ENCODE measurements at regions not wholly inside any gene's neighbourhood (a gene's known extent, or its start where the extent isn't known, plus 50 kb on each side); places are given as distances from the start of the nearest gene placed in this dataset.

DNA sequence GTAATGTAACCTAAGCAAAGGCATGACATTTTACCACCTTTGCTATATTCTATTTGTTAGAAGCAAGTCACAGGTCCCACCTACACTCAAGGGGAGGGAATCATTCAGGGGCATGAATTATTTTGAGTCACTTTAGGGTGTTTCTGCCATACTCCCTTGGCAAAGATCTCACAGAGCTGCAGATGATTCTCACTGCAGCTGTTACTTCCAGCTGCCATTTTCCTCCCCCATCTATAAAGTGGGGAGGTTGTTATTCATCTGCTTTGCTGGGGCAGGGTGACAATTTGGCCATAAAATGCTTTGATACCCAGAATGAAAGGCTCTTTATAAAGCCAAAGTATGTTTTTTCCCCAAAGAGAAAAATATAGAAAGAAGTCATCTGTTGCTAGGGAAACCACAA, 136.5 kb upstream of the SMIM31 start (continued):
- no peak for TF ChIP-seq REST (IDR thresholded peaks at IDR 0.05)
- TF ChIP-seq HNF4G (IDR thresholded peaks at IDR 0.05) = no peak

DNA sequence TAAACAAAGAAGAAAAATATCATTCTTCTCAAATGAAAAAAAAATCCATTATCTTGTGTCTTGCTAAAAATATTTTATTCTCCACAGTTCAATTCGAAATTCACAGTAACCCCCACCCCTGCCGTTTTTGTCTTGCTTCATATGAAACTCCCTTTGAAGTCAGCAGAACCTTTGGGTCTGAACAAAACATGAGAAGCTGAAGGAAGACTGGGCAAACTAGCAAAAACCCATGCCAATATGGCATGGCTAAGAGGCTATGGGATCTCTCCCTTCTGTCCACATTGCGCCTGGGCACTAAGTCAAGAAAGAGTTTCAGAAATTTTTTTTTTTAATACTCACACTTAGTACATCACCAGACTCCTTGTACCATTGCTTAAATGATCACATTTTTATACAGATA, 136.0 kb upstream of the SMIM31 start:
- H3K4me1 ChIP-seq (ENCODE audit: control insufficient read depth in 4 of 4, insufficient read depth in 4 of 4, low read length in 3 of 4) = no peaks in the 10 kb centered on the region
- TF ChIP-seq FOXA1 (IDR thresholded peaks at IDR 0.05) (no peak), NR2F2 (IDR thresholded peaks at IDR 0.05) (no peak), ZBTB33 (IDR thresholded peaks at IDR 0.05) (no peak), HNF4A (conservative IDR thresholded peaks at IDR 0.05) (no peak), REST (IDR thresholded peaks at IDR 0.05) (no peak), SP1 (IDR thresholded peaks at IDR 0.05) (no peak), YY1 (IDR thresholded peaks at IDR 0.05) (no peak), JUND (IDR thresholded peaks at IDR 0.05) (no peak), EGR1 (IDR thresholded peaks at IDR 0.05; ENCODE audit: low read depth in 2 of 2) (no peak), GABPA (IDR thresholded peaks at IDR 0.05 in 1 of 2, conservative IDR thresholded peaks at IDR 0.05 in 1 of 2) (no peak)
- H3K9ac ChIP-seq (ENCODE audit: low read depth in 1 of 2, low read length in 2 of 2) = no peak overlapping the region
- H3K27ac ChIP-seq (ENCODE audit: low read depth in 1 of 2, low read length in 2 of 2) = no peak overlapping the region
- WGBS = 65% methylated on average over 3 of the region's 3 CpGs
- no peak for DNase-seq (ENCODE audit: low spot score)
- no peaks in the 10 kb centered on the region for H3K36me3 ChIP-seq (ENCODE audit: control insufficient read depth in 4 of 4, insufficient read depth in 3 of 4, low read depth in 1 of 4, low read length in 3 of 4)
- H3K4me3 ChIP-seq (ENCODE audit: low read depth in 1 of 3, low read length in 3 of 3) = no peak overlapping the region
- no peaks in the 10 kb centered on the region for H3K27me3 ChIP-seq (ENCODE audit: control insufficient read depth in 4 of 4, insufficient read depth in 4 of 4, low read length in 3 of 4)
- H3K9me3 ChIP-seq (ENCODE audit: control insufficient read depth in 4 of 4, low read length in 3 of 4) = no peaks in the 10 kb centered on the region

DNA sequence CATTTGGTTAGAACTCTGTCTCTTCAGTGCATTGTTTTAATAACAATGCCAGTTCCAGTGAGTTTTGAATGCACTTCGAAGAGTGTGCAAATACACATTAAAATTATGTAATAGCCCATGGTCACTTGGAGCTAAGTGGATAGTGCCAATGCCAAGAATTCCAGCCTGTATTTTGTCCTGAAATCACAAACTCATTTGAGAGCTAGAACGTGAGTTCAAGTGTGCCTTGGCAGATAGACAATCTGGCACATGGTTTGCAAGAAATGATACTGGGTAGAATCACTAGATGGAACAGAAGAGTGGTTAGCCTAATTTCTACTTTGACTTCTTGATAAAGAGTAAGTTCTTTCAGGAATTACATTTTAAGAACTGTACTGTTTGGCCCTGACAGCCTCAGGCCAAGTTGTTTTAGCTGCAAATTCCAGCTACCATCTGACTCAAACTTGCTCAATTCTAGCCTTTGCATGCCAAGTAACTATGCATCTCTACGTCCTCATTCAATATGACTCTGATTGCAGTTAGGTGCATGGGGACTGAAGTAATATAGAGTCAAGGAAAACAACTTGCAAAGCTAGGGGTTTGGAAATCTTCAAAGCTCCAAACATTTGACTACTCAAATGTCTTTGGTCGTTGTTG, 131.9 kb upstream of the SMIM31 start:
- DNase-seq (ENCODE audit: low spot score) = no peak
- Histone ChIP-seq H3K27ac (ENCODE audit: low read depth in 1 of 2, low read length in 2 of 2) (no peak overlapping the region), H3K4me1 (ENCODE audit: control insufficient read depth in 4 of 4, insufficient read depth in 4 of 4, low read length in 3 of 4) (no peaks in the 10 kb centered on the region), H3K36me3 (ENCODE audit: control insufficient read depth in 4 of 4, insufficient read depth in 3 of 4, low read depth in 1 of 4, low read length in 3 of 4) (no peaks in the 10 kb centered on the region), H3K9me3 (ENCODE audit: control insufficient read depth in 4 of 4, low read length in 3 of 4) (peaks cover 0 to 5% (median 3%) of the 10 kb centered on the region in 4 donors), H3K27me3 (ENCODE audit: control insufficient read depth in 4 of 4, insufficient read depth in 4 of 4, low read length in 3 of 4) (no peaks in the 10 kb centered on the region), H3K9ac (ENCODE audit: low read depth in 1 of 2, low read length in 2 of 2) (no peak overlapping the region), H3K4me3 (ENCODE audit: low read depth in 1 of 3, low read length in 3 of 3) (no peak overlapping the region)
- 45% methylated on average over 4 of the region's 4 CpGs for WGBS
- TF ChIP-seq GABPA (IDR thresholded peaks at IDR 0.05 in 1 of 2, conservative IDR thresholded peaks at IDR 0.05 in 1 of 2) (no peak), TAF1 (conservative IDR thresholded peaks at IDR 0.05) (no peak), JUND (IDR thresholded peaks at IDR 0.05) (no peak), FOXA2 (IDR thresholded peaks at IDR 0.05) (no peak), REST (IDR thresholded peaks at IDR 0.05) (no peak), CTCF (IDR thresholded peaks at IDR 0.05; ENCODE audit: low read depth, low read length, missing input control) (no peak), SP1 (IDR thresholded peaks at IDR 0.05) (no peak), MAX (IDR thresholded peaks at IDR 0.05) (no peak), NR2F2 (IDR thresholded peaks at IDR 0.05) (no peak)

All from liver (tissue), 8 donors.